ENCODE measurements at regions not wholly inside any gene's neighbourhood (a gene's known extent, or its start where the extent isn't known, plus 50 kb on each side); places are given as distances from the start of the nearest gene placed in this dataset.
"Not testable (repeated sequence)": the region's sequence is repeated elsewhere in the genome, so short reads cannot be mapped to it uniquely, and the experiment has no call there.

DNA sequence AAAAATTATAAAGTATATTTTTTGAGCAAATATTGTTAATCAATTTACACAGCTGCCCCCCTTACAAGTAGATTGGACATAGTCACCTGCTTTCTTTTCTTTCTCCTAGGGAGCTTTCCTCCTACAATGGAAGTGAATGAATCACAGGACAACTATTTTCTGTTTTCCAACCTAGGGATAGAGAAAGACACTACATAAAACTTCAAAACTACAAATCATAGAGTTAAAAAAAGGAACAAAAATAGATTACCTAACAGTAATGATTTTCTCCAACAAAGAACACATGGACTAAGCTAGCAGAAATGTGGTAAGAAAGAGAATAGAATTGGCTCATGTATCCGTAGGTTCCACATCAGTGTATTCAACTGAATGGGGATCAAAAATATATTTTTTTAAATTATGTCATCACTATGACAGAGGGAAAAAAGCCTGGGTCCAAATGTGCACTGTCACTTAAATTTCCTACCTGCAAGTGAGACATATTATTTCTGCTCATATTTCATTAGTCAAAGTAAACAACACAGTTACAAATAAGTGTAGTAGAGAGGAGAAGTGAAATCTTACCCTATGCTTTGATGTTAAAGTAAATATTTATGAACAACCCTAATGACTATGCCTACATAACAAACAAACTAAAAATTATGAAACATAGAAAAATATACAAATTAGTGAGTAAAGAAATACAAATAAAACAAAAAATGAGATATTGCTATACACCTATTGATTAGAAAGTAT, 756.7 kb downstream of the SOCS6 start:
- Histone ChIP-seq H3K4me3 (replicated peaks; ENCODE audit: low read depth, low read length) (no peak overlapping the region), H3K27me3 (replicated peaks; ENCODE audit: control insufficient read depth, insufficient read depth, low read length) (no peaks in the 10 kb centered on the region), H3K36me3 (ENCODE audit: control insufficient read depth, insufficient read depth, low read length) (no peaks in the 10 kb centered on the region)
- DNase-seq (ENCODE audit: extremely low read depth, insufficient read length) = no peak
- no peak for TF ChIP-seq CTCF (IDR thresholded peaks at IDR 0.05; ENCODE audit: insufficient read depth, low read length, poor library complexity, severe bottlenecking)

DNA sequence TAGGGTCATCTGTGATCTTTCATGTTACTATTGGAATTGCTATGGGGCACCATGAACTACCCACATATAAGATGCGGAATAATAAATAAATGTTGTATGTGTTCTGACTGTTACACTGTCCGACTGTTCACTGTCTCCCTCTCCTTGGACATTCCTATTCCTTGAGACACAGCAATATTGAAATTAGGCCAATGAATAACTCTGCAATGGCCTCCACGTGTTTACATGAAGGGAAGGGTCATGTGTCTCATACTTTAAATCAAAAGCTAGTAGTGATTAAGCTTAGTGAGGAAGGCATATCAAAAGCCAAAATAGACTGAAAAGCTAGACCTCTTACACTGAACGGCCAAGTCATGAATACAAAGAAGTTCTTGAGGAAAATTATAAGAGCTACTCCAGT, 751.3 kb downstream of the SOCS6 start:
- Histone ChIP-seq H3K4me3 (replicated peaks; ENCODE audit: low read depth, low read length) (no peak overlapping the region), H3K27me3 (replicated peaks; ENCODE audit: control insufficient read depth, insufficient read depth, low read length) (no peaks in the 10 kb centered on the region), H3K36me3 (ENCODE audit: control insufficient read depth, insufficient read depth, low read length) (no peaks in the 10 kb centered on the region)
- no peak for TF ChIP-seq CTCF (IDR thresholded peaks at IDR 0.05; ENCODE audit: insufficient read depth, low read length, poor library complexity, severe bottlenecking)
- no peak for DNase-seq (ENCODE audit: extremely low read depth, insufficient read length)

- DNase-seq (ENCODE audit: extremely low read depth, insufficient read length) = no peak
- no peak for TF ChIP-seq CTCF (IDR thresholded peaks at IDR 0.05; ENCODE audit: insufficient read depth, low read length, poor library complexity, severe bottlenecking)
- Histone ChIP-seq H3K27me3 (replicated peaks; ENCODE audit: control insufficient read depth, insufficient read depth, low read length) (no peaks in the 10 kb centered on the region), H3K4me3 (replicated peaks; ENCODE audit: low read depth, low read length) (no peak overlapping the region), H3K36me3 (ENCODE audit: control insufficient read depth, insufficient read depth, low read length) (no peaks in the 10 kb centered on the region)
Measured at GRCh38 chr18:71038196-71038595, 749.4 kb downstream of the SOCS6 start.

GRCh38 chr18:71036783-71037182, 747.9 kb downstream of the SOCS6 start:
- DNase-seq (ENCODE audit: extremely low read depth, insufficient read length) = no peak
- TF ChIP-seq CTCF (IDR thresholded peaks at IDR 0.05; ENCODE audit: insufficient read depth, low read length, poor library complexity, severe bottlenecking) = no peak
- H3K4me3 ChIP-seq (replicated peaks; ENCODE audit: low read depth, low read length) = no peak overlapping the region
- no peaks in the 10 kb centered on the region for H3K27me3 ChIP-seq (replicated peaks; ENCODE audit: control insufficient read depth, insufficient read depth, low read length)
- H3K36me3 ChIP-seq (ENCODE audit: control insufficient read depth, insufficient read depth, low read length) = no peaks in the 10 kb centered on the region

DNA sequence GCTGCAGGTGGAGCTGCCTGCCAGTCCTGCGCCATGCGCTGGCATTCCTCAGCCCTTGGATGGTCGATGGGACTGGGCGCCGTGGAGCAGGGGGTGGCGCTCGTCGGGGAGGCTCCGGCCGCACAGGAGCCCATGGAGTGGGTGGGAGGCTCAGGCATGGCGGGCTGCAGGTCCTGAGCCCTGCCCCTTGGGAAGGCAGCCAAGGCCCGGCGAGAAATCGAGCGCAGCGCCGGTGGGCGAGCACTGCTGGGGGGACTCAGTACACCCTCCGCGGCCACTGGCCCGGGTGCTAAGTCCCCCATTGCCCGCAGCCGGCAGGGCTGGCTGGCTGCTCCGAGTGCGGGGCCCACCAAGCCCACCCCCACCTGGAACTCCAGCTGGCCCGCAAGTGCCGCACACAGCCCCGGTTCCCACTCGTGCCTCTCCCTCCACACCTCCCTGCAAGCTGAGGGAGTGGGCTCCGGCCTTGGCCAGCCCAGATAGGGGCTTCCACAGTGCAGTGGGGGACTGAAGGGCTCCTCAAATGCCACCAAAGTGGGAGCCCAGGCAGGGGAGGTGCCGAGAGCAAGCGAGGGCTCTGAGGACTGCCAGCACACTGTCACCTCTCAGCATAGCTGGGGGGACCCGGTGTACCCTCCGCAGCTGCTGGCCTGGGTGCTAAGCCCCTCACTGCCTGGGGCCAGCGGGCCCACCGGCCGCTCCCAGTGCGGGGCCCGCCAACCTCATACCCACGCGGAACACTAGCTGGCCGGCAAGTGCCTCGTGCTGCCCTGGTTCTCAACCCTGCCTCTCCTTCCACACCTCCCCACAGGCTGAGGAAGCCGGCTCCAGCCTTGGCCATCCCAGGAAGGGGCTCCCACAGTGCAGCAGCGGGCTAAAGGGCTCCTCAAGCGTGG, 742.7 kb downstream of the SOCS6 start:
- H3K27me3 ChIP-seq (replicated peaks; ENCODE audit: control insufficient read depth, insufficient read depth, low read length); H3K36me3 ChIP-seq (ENCODE audit: control insufficient read depth, insufficient read depth, low read length); DNase-seq (ENCODE audit: extremely low read depth, insufficient read length); H3K4me3 ChIP-seq (replicated peaks; ENCODE audit: low read depth, low read length): not testable (repeated sequence)

GRCh38 chr18:71030085-71030484, 741.2 kb downstream of the SOCS6 start:
- not testable (repeated sequence) for DNase-seq (ENCODE audit: extremely low read depth, insufficient read length); H3K27me3 ChIP-seq (replicated peaks; ENCODE audit: control insufficient read depth, insufficient read depth, low read length)

More at GRCh38 chr18:71030085-71030484, 741.2 kb downstream of the SOCS6 start:
- H3K4me3 ChIP-seq (replicated peaks; ENCODE audit: low read depth, low read length); H3K36me3 ChIP-seq (ENCODE audit: control insufficient read depth, insufficient read depth, low read length): not testable (repeated sequence)
